ENCODE measurements at regions not wholly inside any gene's neighbourhood (a gene's known extent, or its start where the extent isn't known, plus 50 kb on each side); places are given as distances from the start of the nearest gene placed in this dataset.

GRCh38 chr6:119643876-119644275, 294.3 kb upstream of the MAN1A1 start:
- TF ChIP-seq TBP (IDR thresholded peaks at IDR 0.05; ENCODE audit: low read depth, low read length) (no peak), BACH1 (IDR thresholded peaks at IDR 0.05; ENCODE audit: low read length) (no peak), CTCF (IDR thresholded peaks at IDR 0.05; ENCODE audit: control extremely low read depth in 1 of 3, insufficient read depth in 1 of 3, low read depth in 1 of 3, low read length in 3 of 3) (no peak), MAX (IDR thresholded peaks at IDR 0.05) (no peak), POLR2A (IDR thresholded peaks at IDR 0.05; ENCODE audit: control extremely low read depth in 1 of 2, low read depth in 2 of 2, low read length in 2 of 2) (no peak)
